OCI-LY7 (cell line): ENCODE measurements at regions not wholly inside any gene's neighbourhood (a gene's known extent, or its start where the extent isn't known, plus 50 kb on each side); places are given as distances from the start of the nearest gene placed in this dataset.

Experiments
- CTCF ChIP-seq: fragments of 200-600 bp; sonication (generic); conservative IDR thresholded peaks from 2 replicates; pipeline ENCODE4 v1.5.1; 2014; ENCODE audit warnings: mild to moderate bottlenecking, antibody characterized with exemption, low read length, moderate library complexity, mixed read lengths
- EZH2phosphoT487 ChIP-seq: fragments of 200-600 bp; sonication (generic); IDR thresholded peaks from 2 replicates; pipeline ENCODE4 v1.6.1; 2018; ENCODE audit warnings: low read depth, borderline replicate concordance, mild to moderate bottlenecking, mixed run types, antibody characterized with exemption, low read length, moderate library complexity, mixed read lengths

GRCh38 chr6:138690975-138691594, 82.5 kb upstream of the CCDC28A start:
- no peak for TF ChIP-seq CTCF
- no peak for TF ChIP-seq EZH2phosphoT487
